HG02884 (cell line): ENCODE measurements at regions not wholly inside any gene's neighbourhood (a gene's known extent, or its start where the extent isn't known, plus 50 kb on each side); places are given as distances from the start of the nearest gene placed in this dataset.

Source experiments
- ATAC-seq: cut with Tn5 transposase; IDR thresholded peaks from one replicate; pipeline ENCODE4 v1.9.1; 2021; ENCODE audit warnings: mild to moderate bottlenecking, moderate library complexity; ENCODE audit not compliant: unreplicated experiment

DNA sequence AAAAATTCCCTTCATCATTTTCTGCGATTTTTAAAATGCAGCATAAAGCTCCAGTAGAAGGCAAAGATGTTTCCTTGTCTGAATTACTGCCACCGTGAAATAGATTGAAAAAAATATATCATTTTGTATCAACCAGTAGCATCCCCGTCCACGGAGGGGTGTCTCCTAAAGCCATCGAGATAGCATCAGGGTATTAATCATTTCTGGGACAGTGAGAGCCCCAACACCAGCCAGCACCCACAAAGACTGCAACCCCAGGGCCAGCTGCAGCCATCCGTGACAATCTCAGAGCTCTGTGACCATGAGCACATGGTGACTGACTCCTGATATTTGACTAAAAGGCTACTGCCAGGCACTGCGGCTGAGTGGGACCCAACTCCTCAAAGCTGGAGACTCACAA, 64.1 kb upstream of the SIX3 start:
- ATAC-seq, result no peak

DNA sequence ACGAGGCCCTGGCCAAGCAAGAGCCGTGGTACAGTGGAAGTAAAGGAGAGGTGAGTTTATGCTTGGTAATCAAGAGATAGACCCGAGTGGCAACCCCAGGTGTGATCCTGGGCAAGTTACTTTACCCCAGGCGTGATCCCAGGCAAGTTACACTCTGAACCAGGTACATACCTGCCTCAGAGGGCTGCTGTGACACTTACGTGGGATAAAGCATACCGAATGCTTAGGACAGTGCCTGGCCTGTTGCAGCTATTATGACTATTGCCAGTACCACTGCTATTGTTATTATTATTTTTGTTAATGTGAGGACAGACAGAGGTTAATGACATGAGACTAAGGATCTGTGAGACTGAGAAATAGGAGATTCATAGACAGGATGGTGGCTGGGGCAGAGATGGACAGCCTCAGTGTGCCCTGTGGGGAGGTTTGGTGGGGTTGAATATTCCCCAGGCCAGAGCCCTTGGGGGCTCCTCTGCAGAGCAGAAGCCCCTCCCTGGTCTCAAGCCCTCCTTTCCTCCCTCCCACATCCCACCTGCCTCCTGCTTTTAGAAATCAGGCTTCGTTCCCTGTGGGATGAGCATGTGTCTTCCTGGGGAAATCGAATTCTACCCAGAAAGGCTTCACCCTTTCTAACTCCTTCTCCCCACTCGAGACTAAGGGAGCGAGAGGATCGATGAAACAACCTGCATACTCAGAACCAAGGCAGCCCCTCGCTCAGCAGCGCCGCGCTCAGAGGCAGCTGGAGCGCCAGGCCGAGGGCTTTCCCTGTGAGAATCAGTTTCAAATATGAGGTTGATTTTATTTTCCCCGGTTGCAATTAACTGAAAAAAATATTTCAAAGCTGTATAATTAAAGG, 62.0 kb upstream of the SIX3 start:
- ATAC-seq, result no peak

DNA sequence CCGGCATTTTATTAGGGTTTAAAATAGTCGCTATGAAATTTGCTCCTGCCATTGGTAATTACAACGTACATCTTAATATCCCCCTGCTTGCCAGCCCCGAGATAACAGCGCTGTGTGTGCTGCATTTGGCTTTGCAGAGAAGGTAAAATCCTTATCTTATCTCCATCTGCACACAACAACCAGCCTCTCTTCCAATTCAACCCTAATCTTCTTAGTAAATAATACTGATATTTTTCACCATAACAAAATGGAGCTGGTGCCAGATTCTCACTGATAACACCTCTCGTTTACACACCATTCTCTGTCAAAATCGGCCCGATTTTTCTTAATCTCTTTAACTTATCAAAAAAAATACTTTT, 61.4 kb upstream of the SIX3 start:
- no peak for ATAC-seq

DNA sequence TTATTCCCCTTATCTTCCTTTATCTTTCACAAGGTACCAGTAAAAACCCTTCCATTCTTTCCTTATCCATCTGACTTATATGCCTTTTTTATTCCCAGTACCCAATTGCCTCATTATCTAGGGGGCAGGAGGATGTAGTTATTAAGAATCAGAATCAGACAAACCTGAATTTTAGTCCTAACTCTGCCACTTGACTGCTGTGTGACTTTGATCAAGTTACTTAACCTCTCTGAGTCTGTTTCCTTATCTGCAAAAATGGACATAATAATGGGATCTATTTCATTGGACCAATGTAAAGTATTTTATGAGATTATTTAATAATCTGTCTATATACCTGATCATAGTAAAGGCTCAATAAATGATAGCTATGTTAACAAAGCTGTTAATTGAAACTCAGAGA, 59.6 kb upstream of the SIX3 start:
- no peak for ATAC-seq

DNA sequence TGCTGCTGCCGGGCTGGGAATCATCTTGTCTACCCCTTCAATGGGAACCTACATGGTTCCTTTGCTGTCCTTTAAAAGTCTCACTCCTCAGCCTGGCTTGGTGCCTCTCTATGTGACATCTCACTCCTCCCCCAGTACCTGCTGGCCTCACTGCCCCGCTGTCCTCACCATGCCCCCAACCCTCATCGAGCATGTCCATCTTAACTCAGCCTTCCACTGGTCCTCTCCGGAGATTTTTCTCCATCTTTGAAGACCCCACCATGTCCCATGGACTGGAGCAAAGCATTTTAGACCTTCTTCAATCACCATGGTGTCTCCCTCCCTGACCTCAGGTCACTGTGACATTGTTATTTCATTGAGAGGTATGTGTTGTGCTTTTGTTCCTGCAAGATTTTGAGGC, 58.1 kb upstream of the SIX3 start:
- ATAC-seq, result no peak

DNA sequence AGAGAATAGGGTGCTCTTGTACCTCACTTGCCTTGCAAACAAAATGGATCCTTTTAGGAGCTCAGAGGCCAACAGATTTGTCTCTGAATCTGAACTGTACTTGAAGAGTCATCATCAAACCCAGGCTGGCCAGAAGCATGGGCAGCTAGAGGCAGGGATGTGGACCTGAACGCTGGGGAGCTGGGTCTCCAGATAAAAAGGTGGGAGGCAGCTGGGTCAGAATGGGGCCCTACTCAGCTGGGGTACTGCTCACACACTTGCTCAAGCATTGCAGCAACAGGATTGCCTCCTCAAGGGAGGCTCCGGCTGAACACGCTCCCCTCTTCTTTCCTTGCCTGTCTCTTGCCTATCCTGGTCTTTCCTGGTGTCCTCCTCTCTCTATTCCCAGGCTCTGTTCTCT, 57.3 kb upstream of the SIX3 start:
- ATAC-seq, result no peak

DNA sequence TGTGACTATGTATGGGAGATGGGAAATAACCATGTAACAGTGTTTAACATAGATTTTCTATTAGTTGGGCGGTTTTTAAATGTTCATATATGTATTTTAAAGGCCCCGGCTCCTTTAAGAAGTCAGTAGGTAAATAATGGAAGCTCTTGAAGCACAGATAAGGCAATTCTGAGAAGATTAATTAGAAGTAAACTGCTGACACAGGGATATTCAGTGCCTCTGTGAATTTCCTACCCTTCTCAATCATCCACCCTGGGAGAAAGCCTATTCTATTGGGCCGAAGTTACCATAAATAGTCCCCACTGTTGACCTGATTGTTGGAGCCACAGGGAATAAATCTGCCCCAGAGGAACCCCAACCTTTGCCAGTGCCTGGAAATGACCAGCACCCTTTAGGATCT, 56.8 kb upstream of the SIX3 start:
- ATAC-seq, result no peak

- ATAC-seq, result no peak
Measured at GRCh38 chr2:44886414-44886813, 55.1 kb upstream of the SIX3 start.

DNA sequence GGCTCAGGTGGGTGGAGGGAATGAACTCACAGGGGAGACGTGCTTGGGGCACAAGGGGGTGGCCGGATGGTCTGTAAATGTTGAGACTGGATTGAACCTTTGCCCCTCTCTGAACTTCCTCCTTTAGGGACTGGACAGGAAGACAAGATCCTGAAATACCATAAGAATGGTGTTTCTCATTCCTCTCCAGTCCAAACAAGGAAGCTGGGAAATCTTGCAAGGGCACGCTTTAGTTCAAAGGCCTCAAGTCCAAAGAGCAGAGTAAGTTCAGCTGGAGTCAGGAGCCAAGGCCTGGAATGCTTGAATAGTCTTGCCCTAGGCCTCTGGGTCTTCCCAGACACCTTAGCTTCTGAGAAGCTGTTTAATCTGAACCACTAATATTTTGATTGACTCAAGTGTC, 52.4 kb upstream of the SIX3 start:
- ATAC-seq, result no peak
